Activated CD4-positive, alpha-beta T cell treated with anti-CD3 and anti-CD28 coated beads for 24 hours (primary cell): ENCODE measurements at regions not wholly inside any gene's neighbourhood (a gene's known extent, or its start where the extent isn't known, plus 50 kb on each side); places are given as distances from the start of the nearest gene placed in this dataset.

Experiments used
- DNase-seq, 2 donors: peaks; one replicate each; pipeline ENCODE4 v3.0.0-alpha.2; 2020; ENCODE audit warnings: low read depth in 2 of 2

- DNase-seq = no peak
Observed at GRCh38 chr13:33466262-33466661, 180.7 kb upstream of the STARD13 start.

GRCh38 chr13:33467556-33467955, 182.0 kb upstream of the STARD13 start:
- no peak for DNase-seq

GRCh38 chr13:33471204-33471603, 185.6 kb upstream of the STARD13 start:
- no peak for DNase-seq

GRCh38 chr13:33472446-33472845, 186.9 kb upstream of the STARD13 start:
- no peak for DNase-seq

- DNase-seq = no peak
Observed at GRCh38 chr13:33479105-33479504, 193.6 kb upstream of the STARD13 start.

GRCh38 chr13:33480561-33480960, 195.0 kb upstream of the STARD13 start:
- DNase-seq = no peak

- no peak for DNase-seq
Observed at GRCh38 chr13:33483471-33483870, 197.9 kb upstream of the STARD13 start.

GRCh38 chr13:33485247-33485646, 199.7 kb upstream of the STARD13 start:
- no peak for DNase-seq

- no peak for DNase-seq
Observed at GRCh38 chr13:33487575-33488243, 202.2 kb upstream of the STARD13 start.

- DNase-seq = no peak
Observed at GRCh38 chr13:33489563-33489962, 204.0 kb upstream of the STARD13 start.

GRCh38 chr13:33490461-33491327, 205.1 kb upstream of the STARD13 start:
- DNase-seq = no peak

GRCh38 chr13:33493672-33494365, 208.3 kb upstream of the STARD13 start:
- no peak for DNase-seq

GRCh38 chr13:33494596-33495204, 209.1 kb upstream of the STARD13 start:
- no peak for DNase-seq

- no peak for DNase-seq
Observed at GRCh38 chr13:33496336-33496735, 210.8 kb upstream of the STARD13 start.

GRCh38 chr13:33497146-33497845, 211.7 kb upstream of the STARD13 start:
- no peak for DNase-seq

- no peak for DNase-seq
Observed at GRCh38 chr13:33508060-33508459, 222.5 kb upstream of the STARD13 start.

- DNase-seq = no peak
Observed at GRCh38 chr13:33509642-33510229, 224.2 kb upstream of the STARD13 start.

- no peak for DNase-seq
Observed at GRCh38 chr13:33510350-33510970, 224.9 kb upstream of the STARD13 start.

- DNase-seq = no peak
Observed at GRCh38 chr13:33512880-33513554, 227.5 kb upstream of the STARD13 start.

- DNase-seq = no peak
Observed at GRCh38 chr13:33514362-33514761, 228.8 kb upstream of the STARD13 start.
